COR-L47 (cell line): ENCODE measurements at regions not wholly inside any gene's neighbourhood (a gene's known extent, or its start where the extent isn't known, plus 50 kb on each side); places are given as distances from the start of the nearest gene placed in this dataset.
A peak's percentile ranks its signal among the peaks of the same experiment; 100 is the strongest.
"Not testable (repeated sequence)": the region's sequence is repeated elsewhere in the genome, so short reads cannot be mapped to it uniquely, and the experiment has no call there.

Experiments
- DNase-seq: peaks from one replicate; lab custom pipeline; 2025; lab: John Stamatoyannopoulos, UW

GRCh38 chr18:52060607-52061304 lies 279.2 kb upstream of the DCC start:
- DNase-seq, result peak; percentile 52

GRCh38 chr18:52063923-52064322 lies 276.1 kb upstream of the DCC start:
- no peak for DNase-seq

- peak; percentile 2 for DNase-seq
Observed at GRCh38 chr18:52069201-52069600, 270.8 kb upstream of the DCC start.

GRCh38 chr18:52070291-52070756 lies 269.7 kb upstream of the DCC start:
- DNase-seq, result no peak

- DNase-seq, result no peak
Observed at GRCh38 chr18:52077251-52077983, 262.6 kb upstream of the DCC start.

- DNase-seq, result no peak
Observed at GRCh38 chr18:52082246-52082645, 257.8 kb upstream of the DCC start.

GRCh38 chr18:52087140-52087539 lies 252.9 kb upstream of the DCC start:
- no peak for DNase-seq

GRCh38 chr18:52090005-52090404 lies 250.0 kb upstream of the DCC start:
- DNase-seq, result no peak

GRCh38 chr18:52093171-52093570 lies 246.8 kb upstream of the DCC start:
- DNase-seq, result no peak

GRCh38 chr18:52118684-52119083 lies 221.3 kb upstream of the DCC start:
- DNase-seq, result no peak

- DNase-seq, result peak; percentile 68
Observed at GRCh38 chr18:52130624-52131301, 209.2 kb upstream of the DCC start.

- DNase-seq, result no peak
Observed at GRCh38 chr18:52131845-52132244, 208.2 kb upstream of the DCC start.

GRCh38 chr18:52136532-52136931 lies 203.5 kb upstream of the DCC start:
- DNase-seq, result no peak

- no peak for DNase-seq
Observed at GRCh38 chr18:52140986-52141385, 199.0 kb upstream of the DCC start.

GRCh38 chr18:52150050-52150449 lies 189.9 kb upstream of the DCC start:
- DNase-seq, result no peak

GRCh38 chr18:52152036-52152435 lies 188.0 kb upstream of the DCC start:
- DNase-seq, result no peak

- no peak for DNase-seq
Observed at GRCh38 chr18:52156166-52156565, 183.8 kb upstream of the DCC start.

GRCh38 chr18:52160636-52161035 lies 179.4 kb upstream of the DCC start:
- no peak for DNase-seq

- DNase-seq, result no peak
Observed at GRCh38 chr18:52163478-52163877, 176.5 kb upstream of the DCC start.

GRCh38 chr18:52168131-52168530 lies 171.9 kb upstream of the DCC start:
- DNase-seq, result not testable (repeated sequence)

GRCh38 chr18:52174220-52174619 lies 165.8 kb upstream of the DCC start:
- no peak for DNase-seq

GRCh38 chr18:52175406-52175805 lies 164.6 kb upstream of the DCC start:
- DNase-seq, result no peak

GRCh38 chr18:52183107-52183506 lies 156.9 kb upstream of the DCC start:
- no peak for DNase-seq
